GM12874 (cell line): ENCODE measurements at regions not wholly inside any gene's neighbourhood (a gene's known extent, or its start where the extent isn't known, plus 50 kb on each side); places are given as distances from the start of the nearest gene placed in this dataset.

Experiments used
- CTCF ChIP-seq: IDR thresholded peaks from 2 replicates; pipeline ENCODE4 v1.5.1; 2011; ENCODE audit warnings: low read depth, mild to moderate bottlenecking, control low read depth, low read length, moderate library complexity; ENCODE audit not compliant: insufficient read depth

- no peak for TF ChIP-seq CTCF
Measured at GRCh38 chr12:24586293-24586692, 362.6 kb downstream of the BCAT1 start.

- TF ChIP-seq CTCF: no peak
Measured at GRCh38 chr12:24584032-24584675, 364.7 kb downstream of the BCAT1 start.

- TF ChIP-seq CTCF: no peak
Measured at GRCh38 chr12:24582954-24583601, 365.8 kb downstream of the BCAT1 start.

GRCh38 chr12:24574538-24574937 lies 374.4 kb downstream of the BCAT1 start:
- no peak for TF ChIP-seq CTCF

- TF ChIP-seq CTCF: no peak
Measured at GRCh38 chr12:24573621-24574020, 375.3 kb downstream of the BCAT1 start.

- no peak for TF ChIP-seq CTCF
Measured at GRCh38 chr12:24565300-24565699, 383.6 kb downstream of the BCAT1 start.

- no peak for TF ChIP-seq CTCF
Measured at GRCh38 chr12:24562771-24563431, 386.0 kb downstream of the BCAT1 start.
